Fibroblast of the aortic adventitia (primary cell): ENCODE measurements at regions not wholly inside any gene's neighbourhood (a gene's known extent, or its start where the extent isn't known, plus 50 kb on each side); places are given as distances from the start of the nearest gene placed in this dataset.

Experiments used
- DNase-seq: peaks from one replicate; pipeline ENCODE4 v3.0.0-alpha.2; 2010; ENCODE audit warnings: low read depth
- H3K4me3 ChIP-seq: 2 replicates; pipeline ENCODE4 v1.5.1; 2011; ENCODE audit warnings: low read depth, mild to moderate bottlenecking, control low read depth, low read length, moderate library complexity
- CTCF ChIP-seq: IDR thresholded peaks from 2 replicates; pipeline ENCODE4 v1.5.1; 2011; ENCODE audit warnings: mild to moderate bottlenecking, low read length, control low read depth, inconsistent platforms; ENCODE audit not compliant: insufficient read depth

GRCh38 chr2:71844967-71845366, 302.7 kb downstream of the CYP26B1 start:
- DNase-seq, result no peak
- no peak for TF ChIP-seq CTCF
- H3K4me3 ChIP-seq, result no peak overlapping the region

GRCh38 chr2:71843391-71843850, 304.2 kb downstream of the CYP26B1 start:
- peak; percentile 82 for DNase-seq
- TF ChIP-seq CTCF, result no peak
- no peak overlapping the region for H3K4me3 ChIP-seq

GRCh38 chr2:71842744-71843143, 304.9 kb downstream of the CYP26B1 start:
- DNase-seq, result no peak
- H3K4me3 ChIP-seq, result no peak overlapping the region
- no peak for TF ChIP-seq CTCF

- H3K4me3 ChIP-seq, result no peak overlapping the region
- TF ChIP-seq CTCF, result no peak
- peak; percentile 24 for DNase-seq
Observed at GRCh38 chr2:71839826-71840225, 307.8 kb downstream of the CYP26B1 start.

GRCh38 chr2:71834796-71835195, 312.9 kb downstream of the CYP26B1 start:
- no peak overlapping the region for H3K4me3 ChIP-seq
- TF ChIP-seq CTCF, result no peak
- no peak for DNase-seq

GRCh38 chr2:71833855-71834560, 313.7 kb downstream of the CYP26B1 start:
- TF ChIP-seq CTCF, result no peak
- peak; percentile 66 for DNase-seq
- H3K4me3 ChIP-seq, result no peak overlapping the region

- no peak overlapping the region for H3K4me3 ChIP-seq
- no peak for TF ChIP-seq CTCF
- DNase-seq, result no peak
Observed at GRCh38 chr2:71833272-71833671, 314.4 kb downstream of the CYP26B1 start.
